Keratinocyte (primary cell): ENCODE measurements at regions not wholly inside any gene's neighbourhood (a gene's known extent, or its start where the extent isn't known, plus 50 kb on each side); places are given as distances from the start of the nearest gene placed in this dataset.

Experiments used
- EZH2 ChIP-seq: IDR thresholded peaks from one replicate; pipeline ENCODE4 v1.6.1; 2012; ENCODE audit warnings: inconsistent platforms, mild to moderate bottlenecking, low read length, moderate library complexity
- TF ChIP-seq, protein P1 (sequence below), 3 experiments: IDR thresholded peaks in 1 of 3; conservative IDR thresholded peaks in 1 of 3; optimal IDR thresholded peaks in 1 of 3; 2 replicates in 2 of 3; 3 replicates in 1 of 3; pipeline versions ENCODE3 to v1.5.1; 2011; ENCODE audit warnings: low read length in 3 of 3, mild to moderate bottlenecking in 3 of 3, moderate library complexity in 2 of 3, control low read depth in 1 of 3, inconsistent platforms in 1 of 3; ENCODE audit not compliant: insufficient read depth in 2 of 3; ENCODE audit errors: extremely low read depth in 1 of 3

DNA sequence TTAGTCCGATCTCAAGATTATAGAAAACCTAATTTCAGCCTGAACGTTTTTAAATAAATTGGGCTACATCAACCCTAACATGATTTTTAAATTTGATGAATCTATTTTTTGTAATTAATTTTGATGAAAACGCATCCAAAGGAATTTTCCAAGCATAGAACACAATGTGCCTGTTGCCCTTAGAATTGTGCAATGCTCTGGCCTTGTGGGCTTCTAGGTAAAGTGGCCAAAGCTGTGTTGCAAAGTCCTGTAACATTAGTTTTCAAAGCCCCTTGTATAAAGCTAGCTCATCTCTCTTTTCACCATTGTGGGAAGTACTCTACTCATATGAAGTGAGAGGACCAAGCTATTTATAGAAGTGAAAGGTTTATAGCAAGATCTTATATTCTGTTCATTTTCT lies 138.4 kb upstream of the PRPS1L1 start:
- TF ChIP-seq, protein P1, sequence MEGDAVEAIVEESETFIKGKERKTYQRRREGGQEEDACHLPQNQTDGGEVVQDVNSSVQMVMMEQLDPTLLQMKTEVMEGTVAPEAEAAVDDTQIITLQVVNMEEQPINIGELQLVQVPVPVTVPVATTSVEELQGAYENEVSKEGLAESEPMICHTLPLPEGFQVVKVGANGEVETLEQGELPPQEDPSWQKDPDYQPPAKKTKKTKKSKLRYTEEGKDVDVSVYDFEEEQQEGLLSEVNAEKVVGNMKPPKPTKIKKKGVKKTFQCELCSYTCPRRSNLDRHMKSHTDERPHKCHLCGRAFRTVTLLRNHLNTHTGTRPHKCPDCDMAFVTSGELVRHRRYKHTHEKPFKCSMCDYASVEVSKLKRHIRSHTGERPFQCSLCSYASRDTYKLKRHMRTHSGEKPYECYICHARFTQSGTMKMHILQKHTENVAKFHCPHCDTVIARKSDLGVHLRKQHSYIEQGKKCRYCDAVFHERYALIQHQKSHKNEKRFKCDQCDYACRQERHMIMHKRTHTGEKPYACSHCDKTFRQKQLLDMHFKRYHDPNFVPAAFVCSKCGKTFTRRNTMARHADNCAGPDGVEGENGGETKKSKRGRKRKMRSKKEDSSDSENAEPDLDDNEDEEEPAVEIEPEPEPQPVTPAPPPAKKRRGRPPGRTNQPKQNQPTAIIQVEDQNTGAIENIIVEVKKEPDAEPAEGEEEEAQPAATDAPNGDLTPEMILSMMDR (optimal IDR thresholded peaks at IDR 0.05 in 1 of 3, IDR thresholded peaks at IDR 0.05 in 1 of 3, conservative IDR thresholded peaks at IDR 0.05 in 1 of 3; ENCODE audit: extremely low read depth in 1 of 3, insufficient read depth in 2 of 3, low read length in 3 of 3) = no peak
- TF ChIP-seq EZH2 = no peak
